GM20000 (cell line): ENCODE measurements at regions not wholly inside any gene's neighbourhood (a gene's known extent, or its start where the extent isn't known, plus 50 kb on each side); places are given as distances from the start of the nearest gene placed in this dataset.

ENCODE experiments used
- DNase-seq: peaks from one replicate; pipeline ENCODE4 v3.0.0; 2012; ENCODE audit warnings: low spot score
- CTCF ChIP-seq: IDR thresholded peaks from 2 replicates; pipeline ENCODE4 v1.5.1; 2012; ENCODE audit warnings: mild to moderate bottlenecking, control low read depth; ENCODE audit errors: extremely low read depth, missing control alignments

- no peak for DNase-seq
- TF ChIP-seq CTCF = no peak
Measured at GRCh38 chr20:11119573-11119972, 445.8 kb upstream of the JAG1 start.

DNA sequence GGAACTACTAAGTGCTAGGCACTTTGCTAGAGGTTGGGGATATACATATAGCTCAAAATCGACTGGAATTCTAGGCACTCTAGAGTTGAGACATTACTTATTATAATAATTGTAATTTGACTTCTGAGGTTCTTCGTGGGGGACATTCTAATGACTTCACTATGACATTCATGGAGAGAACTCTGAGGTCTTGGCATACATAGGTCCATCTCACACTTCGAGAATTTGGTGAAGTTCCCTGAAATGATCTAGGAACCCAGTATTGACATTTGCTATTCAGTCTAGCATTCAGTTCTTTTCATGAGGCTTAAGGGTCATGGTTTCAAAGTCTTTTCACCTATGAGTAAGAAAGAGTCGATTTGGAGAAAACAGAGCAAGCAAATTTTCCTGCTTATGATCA, 446.6 kb upstream of the JAG1 start:
- no peak for DNase-seq

GRCh38 chr20:11124849-11125505, 451.2 kb upstream of the JAG1 start:
- TF ChIP-seq CTCF = no peak
- no peak for DNase-seq

More for the DNA sequence above, 446.6 kb upstream of the JAG1 start:
- TF ChIP-seq CTCF = no peak

DNA sequence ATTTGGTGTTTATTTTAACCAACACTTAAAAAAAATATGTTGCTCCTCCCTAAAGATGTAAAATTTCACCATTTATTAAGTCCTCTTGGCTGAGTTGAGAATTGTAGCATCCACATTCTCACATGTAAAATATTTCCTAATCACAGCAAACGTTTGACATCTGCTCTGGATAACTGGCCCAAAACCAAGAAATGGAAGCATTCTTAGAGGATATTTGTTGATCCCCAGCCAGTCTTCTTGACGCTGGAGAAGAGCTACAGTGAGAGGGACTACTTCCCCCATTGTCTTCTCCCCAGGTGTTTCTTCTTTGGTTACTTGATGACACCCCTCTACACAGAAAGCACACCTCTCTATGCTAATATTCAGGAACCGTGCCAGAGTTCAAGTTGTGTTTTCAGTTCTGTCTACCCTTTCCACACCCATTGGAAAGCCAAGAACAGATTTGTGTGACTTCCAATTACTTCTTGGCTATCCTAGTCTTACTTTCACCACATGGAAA, 454.5 kb upstream of the JAG1 start:
- no peak for DNase-seq
- TF ChIP-seq CTCF = no peak

- no peak for TF ChIP-seq CTCF
- no peak for DNase-seq
Measured at GRCh38 chr20:11128721-11129120, 454.9 kb upstream of the JAG1 start.

DNA sequence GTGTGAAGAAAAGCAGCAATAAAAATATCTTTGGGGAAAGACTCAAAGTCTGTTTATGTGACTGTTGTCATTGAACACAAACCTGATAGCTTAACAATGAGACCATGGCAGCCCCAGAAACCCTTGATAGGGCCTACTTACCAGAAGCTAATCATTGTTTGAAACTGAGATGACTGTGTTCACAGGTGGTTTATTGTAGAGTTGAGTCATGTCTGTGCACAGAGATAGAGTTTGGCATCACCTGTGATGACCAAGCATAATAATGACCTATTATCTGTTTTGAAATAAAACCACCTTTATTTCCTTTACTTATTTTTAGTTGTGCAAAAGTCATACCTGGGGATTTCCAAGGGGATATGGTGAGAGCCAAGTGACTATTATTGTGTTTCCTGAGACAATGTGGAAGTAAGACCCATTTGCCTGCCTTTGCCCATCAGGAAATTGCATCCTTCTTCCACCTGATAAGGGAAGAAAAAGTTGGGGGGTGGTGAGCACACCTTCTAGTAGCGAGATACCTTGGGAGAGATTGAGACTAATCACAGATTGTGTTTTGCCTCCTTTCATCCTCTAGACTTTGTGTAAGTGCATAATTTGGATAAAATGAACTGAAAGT, 456.9 kb upstream of the JAG1 start:
- DNase-seq = peak; percentile 9
- TF ChIP-seq CTCF = no peak

GRCh38 chr20:11132819-11133415, 459.1 kb upstream of the JAG1 start:
- no peak for DNase-seq

More at GRCh38 chr20:11132819-11133415, 459.1 kb upstream of the JAG1 start:
- TF ChIP-seq CTCF = no peak
